ENCODE measurements at regions not wholly inside any gene's neighbourhood (a gene's known extent, or its start where the extent isn't known, plus 50 kb on each side); places are given as distances from the start of the nearest gene placed in this dataset.

DNA sequence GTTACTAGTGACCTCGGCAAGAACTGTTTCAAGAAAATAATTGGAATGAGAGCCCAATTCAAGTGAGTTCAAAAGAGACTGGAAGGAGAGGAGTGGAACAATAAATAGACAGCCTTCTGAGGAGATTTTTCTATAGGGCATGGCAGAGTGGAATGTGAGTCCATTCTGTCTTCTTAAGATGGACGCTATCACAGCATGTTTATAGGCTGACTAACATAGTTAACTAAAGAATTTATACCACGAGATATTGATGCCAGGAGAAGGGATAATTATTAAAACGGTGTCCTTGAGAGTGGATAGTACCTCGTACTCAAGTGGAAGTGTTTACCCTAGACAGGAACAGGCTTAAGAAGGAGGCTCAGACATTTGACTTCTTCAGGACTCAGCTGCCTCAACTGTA lies 143.5 kb upstream of the RBBP8 start:
- no peak for TF ChIP-seq MEF2A (IDR thresholded peaks at IDR 0.05; ENCODE audit: insufficient read depth, low read depth, low read length)
- TF ChIP-seq, protein P1, sequence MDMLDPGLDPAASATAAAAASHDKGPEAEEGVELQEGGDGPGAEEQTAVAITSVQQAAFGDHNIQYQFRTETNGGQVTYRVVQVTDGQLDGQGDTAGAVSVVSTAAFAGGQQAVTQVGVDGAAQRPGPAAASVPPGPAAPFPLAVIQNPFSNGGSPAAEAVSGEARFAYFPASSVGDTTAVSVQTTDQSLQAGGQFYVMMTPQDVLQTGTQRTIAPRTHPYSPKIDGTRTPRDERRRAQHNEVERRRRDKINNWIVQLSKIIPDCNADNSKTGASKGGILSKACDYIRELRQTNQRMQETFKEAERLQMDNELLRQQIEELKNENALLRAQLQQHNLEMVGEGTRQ (IDR thresholded peaks at IDR 0.05; ENCODE audit: borderline replicate concordance, low read depth, low read length) = no peak
- TF ChIP-seq, protein P2, sequence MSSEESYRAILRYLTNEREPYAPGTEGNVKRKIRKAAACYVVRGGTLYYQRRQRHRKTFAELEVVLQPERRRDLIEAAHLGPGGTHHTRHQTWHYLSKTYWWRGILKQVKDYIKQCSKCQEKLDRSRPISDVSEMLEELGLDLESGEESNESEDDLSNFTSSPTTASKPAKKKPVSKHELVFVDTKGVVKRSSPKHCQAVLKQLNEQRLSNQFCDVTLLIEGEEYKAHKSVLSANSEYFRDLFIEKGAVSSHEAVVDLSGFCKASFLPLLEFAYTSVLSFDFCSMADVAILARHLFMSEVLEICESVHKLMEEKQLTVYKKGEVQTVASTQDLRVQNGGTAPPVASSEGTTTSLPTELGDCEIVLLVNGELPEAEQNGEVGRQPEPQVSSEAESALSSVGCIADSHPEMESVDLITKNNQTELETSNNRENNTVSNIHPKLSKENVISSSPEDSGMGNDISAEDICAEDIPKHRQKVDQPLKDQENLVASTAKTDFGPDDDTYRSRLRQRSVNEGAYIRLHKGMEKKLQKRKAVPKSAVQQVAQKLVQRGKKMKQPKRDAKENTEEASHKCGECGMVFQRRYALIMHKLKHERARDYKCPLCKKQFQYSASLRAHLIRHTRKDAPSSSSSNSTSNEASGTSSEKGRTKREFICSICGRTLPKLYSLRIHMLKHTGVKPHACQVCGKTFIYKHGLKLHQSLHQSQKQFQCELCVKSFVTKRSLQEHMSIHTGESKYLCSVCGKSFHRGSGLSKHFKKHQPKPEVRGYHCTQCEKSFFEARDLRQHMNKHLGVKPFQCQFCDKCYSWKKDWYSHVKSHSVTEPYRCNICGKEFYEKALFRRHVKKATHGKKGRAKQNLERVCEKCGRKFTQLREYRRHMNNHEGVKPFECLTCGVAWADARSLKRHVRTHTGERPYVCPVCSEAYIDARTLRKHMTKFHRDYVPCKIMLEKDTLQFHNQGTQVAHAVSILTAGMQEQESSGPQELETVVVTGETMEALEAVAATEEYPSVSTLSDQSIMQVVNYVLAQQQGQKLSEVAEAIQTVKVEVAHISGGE (CRISPR knock-in tag; IDR thresholded peaks at IDR 0.05) = no peak
- TF ChIP-seq EZH2 (IDR thresholded peaks at IDR 0.05; ENCODE audit: borderline replicate concordance, control insufficient read depth, low read depth, low read length) = no peak
- no peak for TF ChIP-seq ESRRA (IDR thresholded peaks at IDR 0.05; ENCODE audit: low read length)
- TF ChIP-seq HDAC2 (IDR thresholded peaks at IDR 0.05) = no peak
- TF ChIP-seq SPI1 (IDR thresholded peaks at IDR 0.05; ENCODE audit: borderline replicate concordance, insufficient read depth, low read depth, low read length) = no peak
- TF ChIP-seq EP300 (IDR thresholded peaks at IDR 0.05; ENCODE audit: borderline replicate concordance in 1 of 2, control insufficient read depth in 1 of 2, low read depth in 2 of 2, low read length in 2 of 2) = no peak
- no peak for TF ChIP-seq POLR2A (IDR thresholded peaks at IDR 0.05; ENCODE audit: low read depth, low read length)
- TF ChIP-seq, protein P3, sequence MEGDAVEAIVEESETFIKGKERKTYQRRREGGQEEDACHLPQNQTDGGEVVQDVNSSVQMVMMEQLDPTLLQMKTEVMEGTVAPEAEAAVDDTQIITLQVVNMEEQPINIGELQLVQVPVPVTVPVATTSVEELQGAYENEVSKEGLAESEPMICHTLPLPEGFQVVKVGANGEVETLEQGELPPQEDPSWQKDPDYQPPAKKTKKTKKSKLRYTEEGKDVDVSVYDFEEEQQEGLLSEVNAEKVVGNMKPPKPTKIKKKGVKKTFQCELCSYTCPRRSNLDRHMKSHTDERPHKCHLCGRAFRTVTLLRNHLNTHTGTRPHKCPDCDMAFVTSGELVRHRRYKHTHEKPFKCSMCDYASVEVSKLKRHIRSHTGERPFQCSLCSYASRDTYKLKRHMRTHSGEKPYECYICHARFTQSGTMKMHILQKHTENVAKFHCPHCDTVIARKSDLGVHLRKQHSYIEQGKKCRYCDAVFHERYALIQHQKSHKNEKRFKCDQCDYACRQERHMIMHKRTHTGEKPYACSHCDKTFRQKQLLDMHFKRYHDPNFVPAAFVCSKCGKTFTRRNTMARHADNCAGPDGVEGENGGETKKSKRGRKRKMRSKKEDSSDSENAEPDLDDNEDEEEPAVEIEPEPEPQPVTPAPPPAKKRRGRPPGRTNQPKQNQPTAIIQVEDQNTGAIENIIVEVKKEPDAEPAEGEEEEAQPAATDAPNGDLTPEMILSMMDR (IDR thresholded peaks at IDR 0.05 in 2 of 3, conservative IDR thresholded peaks at IDR 0.05 in 1 of 3; ENCODE audit: control insufficient read depth in 2 of 3, extremely low read depth in 1 of 3, insufficient read depth in 1 of 3, low read depth in 3 of 3, low read length in 3 of 3) = no peak
- TF ChIP-seq SRF (IDR thresholded peaks at IDR 0.05; ENCODE audit: low read depth in 2 of 2, low read length in 2 of 2) = no peak

All from GM12878 (cell line).